CD4-positive, alpha-beta memory T cell (primary cell): ENCODE measurements at regions not wholly inside any gene's neighbourhood (a gene's known extent, or its start where the extent isn't known, plus 50 kb on each side); places are given as distances from the start of the nearest gene placed in this dataset.

Source experiments
- CTCF ChIA-PET: fragments of 350-600 bp; sonication (Branson Sonifier 250); formaldehyde crosslinking; loops from one replicate; lab custom pipeline; 2021; ENCODE audit warnings: inconsistent platforms; ENCODE audit not compliant: partially characterized antibody; lab: Charles Lee
- POLR2A ChIA-PET: fragments of 350-600 bp; sonication (Branson Sonifier 250); formaldehyde crosslinking; loops from one replicate; lab custom pipeline; 2021; ENCODE audit not compliant: partially characterized antibody; lab: Charles Lee
- DNase-seq, 5 donors: peaks; one replicate each; pipeline versions ENCODE4 v3.0.0 to v3.0.0-alpha.2; 2020 to 2022; ENCODE audit warnings: mixed read lengths in 1 of 5
- H3K27ac ChIP-seq: one replicate; pipeline ENCODE4 v1.7.0; 2013; ENCODE audit warnings: low read depth, low read length
- H3K27me3 ChIP-seq: 2 replicates; pipeline ENCODE4 v1.7.0; 2013; ENCODE audit warnings: mild to moderate bottlenecking, low read length, moderate library complexity; ENCODE audit not compliant: insufficient read depth
- H3K36me3 ChIP-seq: 2 replicates; pipeline ENCODE4 v1.7.0; 2013; ENCODE audit warnings: mild to moderate bottlenecking, low read length, moderate library complexity; ENCODE audit not compliant: insufficient read depth
- H3K4me1 ChIP-seq: 2 replicates; pipeline ENCODE4 v1.7.0; 2013; ENCODE audit warnings: mild to moderate bottlenecking, low read length, moderate library complexity; ENCODE audit not compliant: insufficient read depth
- H3K4me3 ChIP-seq, 2 donors: one replicate each; pipeline ENCODE4 v1.7.0; 2013; ENCODE audit warnings: low read length in 2 of 2, mild to moderate bottlenecking in 1 of 2
- H3K9me3 ChIP-seq, 2 donors: one replicate each; pipeline ENCODE4 v1.7.0; 2013; ENCODE audit warnings: low read length in 2 of 2, control low read depth in 1 of 2; ENCODE audit not compliant: control insufficient read depth in 1 of 2
- H3K27ac Mint-ChIP-seq, 7 donors: one replicate each; pipeline ENCODE4 v1.8.0; 2020 to 2021; ENCODE audit warnings: mixed read lengths in 7 of 7, mild to moderate bottlenecking in 6 of 7, inconsistent platforms in 3 of 7, moderate library complexity in 3 of 7
- H3K27me3 Mint-ChIP-seq, 2 donors: one replicate each; pipeline ENCODE4 v1.8.0; 2020 to 2021; ENCODE audit warnings: mixed read lengths in 2 of 2
- H3K36me3 Mint-ChIP-seq, 2 donors: one replicate each; pipeline ENCODE4 v1.8.0; 2020 to 2021; ENCODE audit warnings: mixed read lengths in 2 of 2, inconsistent platforms in 1 of 2, mild to moderate bottlenecking in 1 of 2
- H3K4me1 Mint-ChIP-seq, 4 donors: one replicate each; pipeline ENCODE4 v1.8.0; 2020 to 2021; ENCODE audit warnings: mixed read lengths in 4 of 4, mild to moderate bottlenecking in 1 of 4
- H3K4me3 Mint-ChIP-seq, 8 donors: one replicate each; pipeline ENCODE4 v1.8.0; 2020 to 2021; ENCODE audit warnings: mixed read lengths in 8 of 8, mild to moderate bottlenecking in 7 of 8, moderate library complexity in 6 of 8, inconsistent platforms in 3 of 8
- H3K9me3 Mint-ChIP-seq, 8 donors: one replicate each; pipeline ENCODE4 v1.8.0; 2020 to 2021; ENCODE audit warnings: mixed read lengths in 8 of 8, mild to moderate bottlenecking in 5 of 8, inconsistent platforms in 3 of 8, moderate library complexity in 1 of 8
- intact Hi-C: fragments of 100-400 bp; cut with micrococcal nuclease; formaldehyde crosslinking; loops from one replicate; pipeline ENCODE4 v1.15.1; 2023

DNA sequence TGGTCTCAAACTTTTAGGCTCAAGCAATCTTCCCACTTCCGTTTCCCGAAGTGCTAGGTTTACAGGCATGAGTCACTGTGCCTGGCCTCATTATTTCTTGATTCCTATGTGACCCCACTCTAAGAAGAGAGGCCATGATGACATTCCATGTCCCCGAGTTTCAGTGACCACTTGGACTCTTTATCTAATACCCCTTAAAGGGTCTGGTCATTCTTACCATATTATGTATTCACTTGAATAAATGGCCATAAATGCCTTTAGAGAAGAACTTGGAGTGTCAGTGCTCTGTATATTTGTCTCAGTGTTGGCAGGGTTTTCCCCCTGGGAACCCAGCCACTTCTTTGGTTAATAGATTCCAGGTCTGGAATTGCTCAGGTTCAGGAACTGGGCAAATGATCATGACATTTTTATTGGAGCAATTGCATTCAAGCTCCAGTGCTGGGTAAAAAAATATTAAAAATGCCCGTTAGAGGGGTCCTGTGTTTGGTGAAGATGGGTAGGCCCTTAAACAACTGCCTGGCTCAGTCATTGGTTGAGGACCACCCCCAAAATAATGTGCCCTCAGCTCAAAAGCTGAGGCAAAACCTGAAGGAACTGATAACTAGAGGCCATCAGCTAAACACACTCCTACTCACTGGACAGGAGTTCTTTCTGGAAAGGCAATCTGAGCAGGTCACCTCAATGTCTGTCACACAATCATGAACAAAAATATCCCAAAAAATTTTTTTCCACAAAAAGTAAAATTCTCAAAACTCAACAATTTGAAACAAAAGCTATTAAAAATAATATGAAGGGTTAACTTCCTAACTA is 186.6 kb upstream of the ZNF608 start:
- H3K27me3 Mint-ChIP-seq = no peaks in the 10 kb centered on the region
- no peaks in the 10 kb centered on the region for H3K4me1 ChIP-seq
- CTCF ChIA-PET = no interaction called here
- peaks cover 0 to 5% (median under 1%) of the 10 kb centered on the region in 8 donors for H3K9me3 Mint-ChIP-seq
- intact Hi-C loops = no loop called here
- H3K36me3 Mint-ChIP-seq = no peaks in the 10 kb centered on the region
- no peaks in the 10 kb centered on the region for H3K27me3 ChIP-seq
- DNase-seq = no peak
- H3K27ac ChIP-seq = no peak overlapping the region
- no peaks in the 10 kb centered on the region for H3K9me3 ChIP-seq
- H3K4me3 ChIP-seq = no peak overlapping the region
- POLR2A ChIA-PET = no interaction called here
- no peaks in the 10 kb centered on the region for H3K4me1 Mint-ChIP-seq
- no peaks in the 10 kb centered on the region for H3K36me3 ChIP-seq
- H3K4me3 Mint-ChIP-seq = no peak overlapping the region
- H3K27ac Mint-ChIP-seq = no peak overlapping the region

- no peak for DNase-seq
- Mint-ChIP-seq H3K4me3 (no peak overlapping the region), H3K9me3 (peaks cover 0 to 5% (median 2%) of the 10 kb centered on the region in 8 donors), H3K36me3 (no peaks in the 10 kb centered on the region), H3K4me1 (no peaks in the 10 kb centered on the region), H3K27me3 (no peaks in the 10 kb centered on the region), H3K27ac (no peak overlapping the region)
- Histone ChIP-seq H3K4me3 (no peak overlapping the region), H3K9me3 (no peaks in the 10 kb centered on the region), H3K36me3 (no peaks in the 10 kb centered on the region), H3K27ac (no peak overlapping the region), H3K4me1 (no peaks in the 10 kb centered on the region), H3K27me3 (no peaks in the 10 kb centered on the region)
- ChIA-PET POLR2A (no interaction called here), CTCF (no interaction called here)
- intact Hi-C loops = no loop called here
These were observed 188.6 kb upstream of the ZNF608 start for GRCh38 chr5:124935065-124935464.

DNA sequence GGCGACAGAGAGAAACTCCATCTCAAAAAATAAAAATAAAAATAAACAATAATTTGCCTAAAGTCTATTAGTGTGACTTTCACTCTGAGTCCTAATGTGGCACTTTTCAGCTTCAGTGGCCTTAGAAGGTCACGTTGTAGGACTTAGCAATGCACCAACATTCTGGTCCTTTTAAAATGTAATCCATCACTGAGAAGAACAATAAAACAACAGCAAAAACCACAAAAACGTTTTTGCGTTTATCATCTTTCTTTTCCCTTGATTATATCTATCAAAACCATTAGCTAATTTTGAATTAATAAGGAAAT is 190.1 kb upstream of the ZNF608 start:
- H3K27ac ChIP-seq = no peak overlapping the region
- intact Hi-C loops = no loop called here

DNA sequence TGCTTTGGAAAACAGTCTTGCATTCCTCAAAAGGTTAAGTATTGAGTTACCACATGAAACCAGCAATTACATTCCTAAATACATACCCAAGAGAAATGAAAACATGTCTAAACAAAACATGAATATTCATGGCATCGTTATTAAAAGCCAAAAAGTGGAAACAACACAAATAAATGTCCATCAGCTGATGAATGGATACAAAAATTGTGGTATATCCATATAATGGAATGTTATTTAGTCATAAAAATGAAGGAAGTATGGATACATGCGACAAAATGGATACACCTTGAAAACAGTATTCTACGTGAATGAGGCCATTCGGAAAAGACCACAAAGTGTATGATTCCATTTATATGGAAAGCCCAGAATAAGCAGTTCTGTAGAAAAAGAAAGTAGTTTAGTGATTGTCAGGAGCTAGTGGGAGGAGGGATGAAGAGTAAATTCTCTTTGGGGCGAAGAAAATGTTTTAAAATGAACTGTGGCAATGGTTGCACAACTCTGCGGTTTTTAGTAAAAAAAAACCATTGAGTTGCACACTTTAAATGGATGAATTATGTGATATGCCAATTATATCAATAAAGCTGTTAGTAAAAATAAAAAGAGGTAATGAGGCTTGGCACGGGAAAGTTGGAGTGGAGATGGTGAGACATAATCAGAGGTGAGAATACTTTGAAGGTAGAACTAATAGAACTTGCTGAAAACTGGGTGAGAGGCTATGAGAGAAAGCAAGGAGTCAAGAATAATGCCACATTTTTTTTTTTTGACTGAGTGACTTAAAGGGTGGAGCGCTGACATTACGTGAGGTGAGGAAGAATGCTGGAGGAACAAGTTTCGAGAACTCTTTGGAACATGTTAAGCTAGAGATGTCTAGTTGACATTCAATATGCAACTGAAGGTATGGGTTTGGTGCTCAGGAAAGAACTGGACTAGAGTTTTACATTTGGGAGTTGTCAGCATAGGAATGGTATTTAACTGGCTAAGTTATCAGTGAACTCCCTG is 194.9 kb upstream of the ZNF608 start:
- POLR2A ChIA-PET = no interaction called here
- no peak overlapping the region for H3K4me3 Mint-ChIP-seq
- H3K9me3 Mint-ChIP-seq = peaks cover 0 to 8% (median 2%) of the 10 kb centered on the region in 8 donors
- H3K27ac ChIP-seq = no peak overlapping the region
- no peaks in the 10 kb centered on the region for H3K36me3 Mint-ChIP-seq
- no peak for DNase-seq
- H3K4me1 Mint-ChIP-seq = no peaks in the 10 kb centered on the region
- no peaks in the 10 kb centered on the region for H3K27me3 ChIP-seq
- H3K9me3 ChIP-seq = no peaks in the 10 kb centered on the region
- no peak overlapping the region for H3K4me3 ChIP-seq
- CTCF ChIA-PET = no interaction called here
- no peak overlapping the region for H3K27ac Mint-ChIP-seq
- H3K4me1 ChIP-seq = no peaks in the 10 kb centered on the region
- H3K27me3 Mint-ChIP-seq = no peaks in the 10 kb centered on the region
- no peaks in the 10 kb centered on the region for H3K36me3 ChIP-seq
- intact Hi-C loops = no loop called here

More for the DNA sequence above, 190.1 kb upstream of the ZNF608 start:
- peaks cover 0 to 8% (median under 1%) of the 10 kb centered on the region in 8 donors for H3K9me3 Mint-ChIP-seq
- H3K27me3 ChIP-seq = no peaks in the 10 kb centered on the region
- H3K27me3 Mint-ChIP-seq = no peaks in the 10 kb centered on the region
- ChIA-PET CTCF (no interaction called here), POLR2A (no interaction called here)
- H3K9me3 ChIP-seq = no peaks in the 10 kb centered on the region
- H3K36me3 ChIP-seq = no peaks in the 10 kb centered on the region
- H3K4me3 Mint-ChIP-seq = no peak overlapping the region
- H3K27ac Mint-ChIP-seq = no peak overlapping the region
- H3K4me1 ChIP-seq = no peaks in the 10 kb centered on the region
- no peak overlapping the region for H3K4me3 ChIP-seq
- DNase-seq = no peak
- no peaks in the 10 kb centered on the region for H3K36me3 Mint-ChIP-seq
- H3K4me1 Mint-ChIP-seq = no peaks in the 10 kb centered on the region

DNA sequence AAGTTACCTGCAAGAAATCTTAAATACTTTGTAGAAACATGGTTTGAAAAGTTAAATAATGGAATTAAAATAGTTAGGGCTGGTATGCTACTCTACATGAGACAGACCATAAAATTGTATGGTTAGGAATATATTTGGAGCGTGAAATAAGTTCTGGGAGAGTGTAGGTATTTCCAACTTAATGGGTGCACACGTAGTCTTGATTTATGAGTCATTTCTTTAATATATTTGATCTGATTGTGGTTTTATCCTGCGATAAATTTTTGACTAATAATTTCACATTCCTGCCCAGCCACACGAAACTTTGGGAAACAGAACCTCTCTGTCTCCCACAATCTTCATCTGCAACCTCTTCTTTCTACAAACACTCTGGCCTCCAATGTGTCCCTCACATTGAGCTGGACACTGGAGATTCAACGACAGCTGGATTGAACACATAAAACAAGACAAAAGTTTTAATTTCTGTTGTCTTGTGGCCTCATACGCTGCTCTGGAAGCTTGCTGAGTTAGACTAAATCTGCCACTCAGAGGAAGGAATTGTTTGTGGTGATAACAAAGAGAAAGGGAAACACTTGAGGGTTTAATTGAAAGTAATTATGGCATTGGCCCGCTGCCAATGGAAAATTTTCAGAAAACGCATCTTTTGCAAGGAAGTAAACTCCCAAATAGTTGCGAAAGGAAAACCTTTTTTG is 201.8 kb upstream of the ZNF608 start:
- Histone ChIP-seq H3K4me1 (no peaks in the 10 kb centered on the region), H3K27ac (no peak overlapping the region), H3K27me3 (no peaks in the 10 kb centered on the region), H3K4me3 (no peak overlapping the region), H3K9me3 (no peaks in the 10 kb centered on the region), H3K36me3 (no peaks in the 10 kb centered on the region)
- Mint-ChIP-seq H3K4me3 (no peak overlapping the region), H3K27ac (no peak overlapping the region), H3K9me3 (peaks cover 0 to 6% (median under 1%) of the 10 kb centered on the region in 8 donors), H3K27me3 (no peaks in the 10 kb centered on the region), H3K36me3 (no peaks in the 10 kb centered on the region), H3K4me1 (no peaks in the 10 kb centered on the region)
- intact Hi-C loops = no loop called here
- ChIA-PET CTCF (no interaction called here), POLR2A (no interaction called here)
- DNase-seq = no peak

- no peaks in the 10 kb centered on the region for H3K4me1 ChIP-seq
- Mint-ChIP-seq H3K4me1 (no peaks in the 10 kb centered on the region), H3K36me3 (no peaks in the 10 kb centered on the region), H3K27me3 (no peaks in the 10 kb centered on the region), H3K4me3 (no peak overlapping the region), H3K9me3 (peaks cover 0 to 6% (median under 1%) of the 10 kb centered on the region in 8 donors), H3K27ac (no peak overlapping the region)
- ChIA-PET CTCF (no interaction called here), POLR2A (no interaction called here)
- H3K9me3 ChIP-seq = no peaks in the 10 kb centered on the region
- H3K36me3 ChIP-seq = no peaks in the 10 kb centered on the region
- H3K27me3 ChIP-seq = no peaks in the 10 kb centered on the region
- intact Hi-C loops = no loop called here
- no peak overlapping the region for H3K27ac ChIP-seq
- no peak for DNase-seq
- H3K4me3 ChIP-seq = no peak overlapping the region
These were observed 202.4 kb upstream of the ZNF608 start for GRCh38 chr5:124948754-124949275.

- POLR2A ChIA-PET = no interaction called here
These were observed 203.4 kb upstream of the ZNF608 start for GRCh38 chr5:124949862-124950261.

More at GRCh38 chr5:124949862-124950261, 203.4 kb upstream of the ZNF608 start:
- Histone ChIP-seq H3K9me3 (no peaks in the 10 kb centered on the region), H3K4me1 (no peaks in the 10 kb centered on the region), H3K27ac (no peak overlapping the region), H3K27me3 (no peaks in the 10 kb centered on the region), H3K4me3 (no peak overlapping the region), H3K36me3 (no peaks in the 10 kb centered on the region)
- H3K27ac Mint-ChIP-seq = no peak overlapping the region
- no peaks in the 10 kb centered on the region for H3K36me3 Mint-ChIP-seq
- CTCF ChIA-PET = no interaction called here
- H3K4me1 Mint-ChIP-seq = no peaks in the 10 kb centered on the region
- no peak for DNase-seq
- intact Hi-C loops = no loop called here
- peaks cover 0 to 8% (median under 1%) of the 10 kb centered on the region in 8 donors for H3K9me3 Mint-ChIP-seq
- H3K4me3 Mint-ChIP-seq = no peak overlapping the region
- no peaks in the 10 kb centered on the region for H3K27me3 Mint-ChIP-seq
